DMS 273 treated with DMSO at 0.1 percent for 48 hours (cell line): ENCODE measurements at regions not wholly inside any gene's neighbourhood (a gene's known extent, or its start where the extent isn't known, plus 50 kb on each side); places are given as distances from the start of the nearest gene placed in this dataset.

Experiments used
- DNase-seq: peaks from one replicate; lab custom pipeline; 2025; lab: John Stamatoyannopoulos, UW

GRCh38 chr9:118306801-118307200, 602.6 kb downstream of the TLR4 start:
- DNase-seq: no peak

GRCh38 chr9:118313965-118314364, 609.8 kb downstream of the TLR4 start:
- DNase-seq: no peak

- DNase-seq: no peak
Measured at GRCh38 chr9:118316831-118317343, 612.7 kb downstream of the TLR4 start.

GRCh38 chr9:118318770-118319431, 614.7 kb downstream of the TLR4 start:
- DNase-seq: no peak

GRCh38 chr9:118321788-118322187, 617.6 kb downstream of the TLR4 start:
- no peak for DNase-seq

GRCh38 chr9:118324706-118325105, 620.5 kb downstream of the TLR4 start:
- DNase-seq: no peak

GRCh38 chr9:118325757-118326156, 621.6 kb downstream of the TLR4 start:
- no peak for DNase-seq

GRCh38 chr9:118326326-118326725, 622.1 kb downstream of the TLR4 start:
- DNase-seq: no peak

- DNase-seq: no peak
Measured at GRCh38 chr9:118330191-118330986, 626.2 kb downstream of the TLR4 start.

- no peak for DNase-seq
Measured at GRCh38 chr9:118331622-118332045, 627.4 kb downstream of the TLR4 start.

GRCh38 chr9:118336250-118336942, 632.2 kb downstream of the TLR4 start:
- DNase-seq: no peak

- DNase-seq: no peak
Measured at GRCh38 chr9:118336943-118337330, 632.7 kb downstream of the TLR4 start.

- no peak for DNase-seq
Measured at GRCh38 chr9:118360036-118360435, 655.8 kb downstream of the TLR4 start.

- DNase-seq: no peak
Measured at GRCh38 chr9:118362123-118362522, 657.9 kb downstream of the TLR4 start.

GRCh38 chr9:118362596-118362995, 658.4 kb downstream of the TLR4 start:
- no peak for DNase-seq

GRCh38 chr9:118364266-118365106, 660.3 kb downstream of the TLR4 start:
- no peak for DNase-seq

- no peak for DNase-seq
Measured at GRCh38 chr9:118366228-118366627, 662.0 kb downstream of the TLR4 start.

GRCh38 chr9:118367383-118367782, 663.2 kb downstream of the TLR4 start:
- no peak for DNase-seq

GRCh38 chr9:118384531-118385100, 680.4 kb downstream of the TLR4 start:
- no peak for DNase-seq

GRCh38 chr9:118395415-118395814, 691.2 kb downstream of the TLR4 start:
- DNase-seq: no peak

- DNase-seq: no peak
Measured at GRCh38 chr9:118401546-118401945, 697.3 kb downstream of the TLR4 start.
